ENCODE measurements at regions not wholly inside any gene's neighbourhood (a gene's known extent, or its start where the extent isn't known, plus 50 kb on each side); places are given as distances from the start of the nearest gene placed in this dataset.

- POLR2A ChIA-PET, result no interaction called here
Observed at GRCh38 chr5:10173716-10174115, 76.0 kb downstream of the ATPSCKMT start.

GRCh38 chr5:10172247-10172646 is 77.4 kb downstream of the ATPSCKMT start:
- no peak for TF ChIP-seq CTCF (IDR thresholded peaks at IDR 0.05; ENCODE audit: control extremely low read depth, extremely low read depth, low read depth, missing control alignments)
- ChIA-PET POLR2A (no interaction called here), CTCF (interaction anchor here (0.8 to 0.9 kb wide), 2 partner anchors 15 to 24 kb away, joined by 3 to 4 read pairs; no protein-coding TSS in a partner anchor)
- DNase-seq (ENCODE audit: extremely low spot score), result no peak

More at GRCh38 chr5:10173716-10174115, 76.0 kb downstream of the ATPSCKMT start:
- TF ChIP-seq CTCF (IDR thresholded peaks at IDR 0.05; ENCODE audit: control extremely low read depth, extremely low read depth, low read depth, missing control alignments), result no peak
- CTCF ChIA-PET, result no interaction called here
- no peak for DNase-seq (ENCODE audit: extremely low spot score)

GRCh38 chr5:10169359-10169758 is 80.3 kb downstream of the ATPSCKMT start:
- ChIA-PET CTCF (no interaction called here), POLR2A (no interaction called here)
- TF ChIP-seq CTCF (IDR thresholded peaks at IDR 0.05; ENCODE audit: control extremely low read depth, extremely low read depth, low read depth, missing control alignments), result no peak
- DNase-seq (ENCODE audit: extremely low spot score), result no peak

- no peak for DNase-seq (ENCODE audit: extremely low spot score)
- no peak for TF ChIP-seq CTCF (IDR thresholded peaks at IDR 0.05; ENCODE audit: control extremely low read depth, extremely low read depth, low read depth, missing control alignments)
- POLR2A ChIA-PET, result no interaction called here
- CTCF ChIA-PET, result no interaction called here
Observed at GRCh38 chr5:10168254-10168653, 81.4 kb downstream of the ATPSCKMT start.

- ChIA-PET CTCF (no interaction called here), POLR2A (no interaction called here)
- TF ChIP-seq CTCF (IDR thresholded peaks at IDR 0.05; ENCODE audit: control extremely low read depth, extremely low read depth, low read depth, missing control alignments), result no peak
- no peak for DNase-seq (ENCODE audit: extremely low spot score)
Observed at GRCh38 chr5:10167806-10168205, 81.9 kb downstream of the ATPSCKMT start.

- no peak for DNase-seq (ENCODE audit: extremely low spot score)
- ChIA-PET POLR2A (no interaction called here), CTCF (interaction anchor here (1.7 kb wide), 1 partner anchor 11 kb away, joined by 5 read pairs; no protein-coding TSS in a partner anchor)
- no peak for TF ChIP-seq CTCF (IDR thresholded peaks at IDR 0.05; ENCODE audit: control extremely low read depth, extremely low read depth, low read depth, missing control alignments)
Observed at GRCh38 chr5:10166392-10166791, 83.3 kb downstream of the ATPSCKMT start.

GRCh38 chr5:10162468-10162867 is 87.2 kb downstream of the ATPSCKMT start:
- POLR2A ChIA-PET, result no interaction called here
- CTCF ChIA-PET, result interaction anchor here (1.9 kb wide), 1 partner anchor 19 kb away, joined by 5 read pairs; no protein-coding TSS in a partner anchor

More at GRCh38 chr5:10162468-10162867, 87.2 kb downstream of the ATPSCKMT start:
- DNase-seq (ENCODE audit: extremely low spot score), result no peak
- TF ChIP-seq CTCF (IDR thresholded peaks at IDR 0.05; ENCODE audit: control extremely low read depth, extremely low read depth, low read depth, missing control alignments), result no peak
